GM19328 (cell line): ENCODE measurements at regions not wholly inside any gene's neighbourhood (a gene's known extent, or its start where the extent isn't known, plus 50 kb on each side); places are given as distances from the start of the nearest gene placed in this dataset.
"Not testable (repeated sequence)": the region's sequence is repeated elsewhere in the genome, so short reads cannot be mapped to it uniquely, and the experiment has no call there.

Experiments
- ATAC-seq: cut with Tn5 transposase; IDR thresholded peaks from one replicate; pipeline ENCODE4 v1.9.1; 2021; ENCODE audit warnings: mild to moderate bottlenecking, moderate library complexity; ENCODE audit not compliant: unreplicated experiment

DNA sequence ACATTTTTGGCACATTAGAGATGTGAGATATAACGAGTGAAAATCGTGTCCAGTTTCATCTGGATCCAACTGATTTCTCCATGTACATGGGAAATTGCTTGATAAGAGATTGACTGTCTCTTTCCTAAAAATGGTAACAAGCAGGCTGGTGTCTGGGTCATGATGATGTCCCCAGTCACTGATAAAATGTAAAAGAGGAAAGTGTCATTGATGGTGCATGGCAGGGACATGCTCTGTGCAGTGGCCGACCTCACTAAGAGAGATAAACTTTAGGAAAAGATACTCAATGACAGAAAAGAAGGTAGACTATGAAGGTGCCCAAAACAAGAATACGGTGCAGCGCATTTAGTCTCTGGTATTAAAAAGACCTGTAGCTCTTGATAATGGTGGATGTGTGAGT is 1517.5 kb downstream of the RPIA start:
- ATAC-seq, result no peak

DNA sequence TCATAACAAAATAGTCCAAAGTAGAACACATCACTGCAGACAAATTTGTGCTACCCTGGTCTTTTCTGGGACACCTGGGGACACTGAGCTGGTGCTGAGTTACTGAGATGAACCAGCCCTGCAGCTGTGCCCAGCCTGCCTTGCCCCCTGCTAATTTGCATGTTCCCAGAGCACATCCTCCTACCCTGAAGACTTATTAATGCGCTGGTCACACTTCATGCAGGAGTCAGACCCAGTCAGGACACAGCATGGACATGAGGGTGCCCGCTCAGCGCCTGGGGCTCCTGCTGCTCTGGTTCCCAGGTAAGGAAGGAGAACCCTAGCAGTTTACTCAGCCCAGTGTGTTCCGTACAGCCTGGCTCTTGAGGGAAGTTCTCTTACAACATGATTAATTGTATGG is 1518.3 kb downstream of the RPIA start:
- no peak for ATAC-seq

DNA sequence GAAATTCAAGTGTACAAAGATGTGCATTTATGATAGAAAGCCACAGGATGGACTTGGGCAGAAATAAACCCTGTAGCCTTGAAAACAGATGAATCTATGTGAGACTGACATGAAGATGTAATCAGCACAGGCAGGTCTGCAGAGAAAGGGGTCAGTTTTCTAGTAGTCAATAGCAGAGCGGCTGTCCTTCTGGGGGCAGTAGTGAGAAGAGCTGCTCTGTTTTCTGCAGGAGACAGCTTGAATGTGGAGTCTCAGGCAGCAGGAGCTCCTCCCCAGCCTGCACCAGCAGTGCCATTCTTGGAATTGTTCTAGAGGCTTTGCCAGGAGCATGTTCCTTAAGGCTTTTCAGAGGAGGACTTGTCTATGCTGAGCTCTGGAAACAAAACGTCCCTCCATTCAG is 1524.4 kb downstream of the RPIA start:
- ATAC-seq, result not testable (repeated sequence)

DNA sequence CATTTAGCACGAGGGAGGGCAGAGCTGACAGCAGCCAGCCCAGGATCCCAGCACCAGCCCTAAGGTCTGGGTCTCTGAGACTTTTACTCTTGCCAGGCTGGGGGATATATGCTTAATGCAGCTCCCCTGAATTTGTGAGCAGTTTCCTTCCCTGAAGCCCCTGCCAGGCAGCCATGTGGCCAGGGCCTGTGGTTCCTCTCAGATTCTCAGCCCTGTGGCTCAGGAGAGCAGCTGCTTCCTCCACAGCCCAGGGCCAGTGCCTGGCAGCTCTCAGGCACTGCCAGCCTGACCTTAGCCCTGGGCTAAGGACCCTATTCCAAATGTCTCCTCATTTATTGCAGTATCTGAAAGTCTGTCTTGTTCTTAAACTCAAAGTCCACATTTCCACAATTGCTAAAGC is 1525.3 kb downstream of the RPIA start:
- ATAC-seq, result not testable (repeated sequence)

DNA sequence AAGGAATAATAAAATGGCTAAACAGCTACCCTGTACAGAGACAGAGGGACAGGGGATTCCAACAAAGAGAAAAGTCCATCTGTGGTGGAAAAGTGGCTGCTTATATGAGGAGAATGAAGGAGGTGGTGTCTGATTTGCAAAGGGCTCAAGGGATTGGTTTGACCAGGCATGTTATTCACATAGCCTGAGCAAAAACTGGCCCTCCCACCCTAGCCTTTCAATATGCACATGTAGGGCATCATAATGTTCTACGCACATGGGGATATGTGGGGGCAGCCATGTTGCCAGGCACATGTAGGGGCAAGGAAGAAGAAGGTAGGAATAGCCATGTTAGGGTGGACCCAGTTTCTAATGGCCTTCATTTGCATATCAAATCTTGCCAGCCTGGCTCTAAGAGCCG is 1527.1 kb downstream of the RPIA start:
- ATAC-seq, result not testable (repeated sequence)

DNA sequence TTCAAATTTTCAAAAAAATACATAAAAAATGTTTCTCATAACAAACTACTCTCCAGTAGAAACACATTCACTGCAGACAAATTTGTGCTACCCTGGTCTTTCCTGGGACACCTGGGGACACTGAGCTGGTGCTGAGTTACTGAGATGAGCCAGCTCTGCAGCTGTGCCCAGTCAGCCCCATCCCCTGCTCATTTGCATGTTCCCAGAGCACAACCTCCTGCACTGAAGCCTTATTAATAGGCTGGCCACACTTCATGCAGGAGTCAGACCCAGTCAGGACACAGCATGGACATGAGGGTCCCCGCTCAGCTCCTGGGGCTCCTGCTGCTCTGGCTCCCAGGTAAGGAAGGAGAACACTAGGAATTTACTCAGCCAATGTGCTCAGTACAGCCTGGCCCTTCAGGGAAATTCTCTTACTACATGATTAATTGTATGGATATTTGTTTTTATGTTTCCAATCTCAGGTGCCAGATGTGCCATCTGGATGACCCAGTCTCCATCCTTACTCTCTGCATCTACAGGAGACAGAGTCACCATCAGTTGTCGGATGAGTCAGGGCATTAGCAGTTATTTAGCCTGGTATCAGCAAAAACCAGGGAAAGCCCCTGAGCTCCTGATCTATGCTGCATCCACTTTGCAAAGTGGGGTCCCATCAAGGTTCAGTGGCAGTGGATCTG is 1529.3 kb downstream of the RPIA start:
- ATAC-seq, result not testable (repeated sequence)

DNA sequence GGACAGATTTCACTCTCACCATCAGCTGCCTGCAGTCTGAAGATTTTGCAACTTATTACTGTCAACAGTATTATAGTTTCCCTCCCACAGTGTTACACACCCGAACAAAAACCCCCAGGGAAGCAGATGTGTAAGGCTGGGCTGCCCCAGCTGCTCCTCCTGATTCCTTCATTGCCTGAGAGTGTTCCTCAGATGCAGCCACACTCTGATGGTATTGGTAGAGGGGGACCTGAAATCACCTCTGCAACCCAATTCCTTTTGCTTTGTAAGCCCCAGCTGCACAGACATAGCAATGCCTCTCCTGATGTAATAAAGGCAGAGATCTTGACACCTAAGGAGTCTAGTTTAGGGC is 1529.8 kb downstream of the RPIA start:
- no peak for ATAC-seq

DNA sequence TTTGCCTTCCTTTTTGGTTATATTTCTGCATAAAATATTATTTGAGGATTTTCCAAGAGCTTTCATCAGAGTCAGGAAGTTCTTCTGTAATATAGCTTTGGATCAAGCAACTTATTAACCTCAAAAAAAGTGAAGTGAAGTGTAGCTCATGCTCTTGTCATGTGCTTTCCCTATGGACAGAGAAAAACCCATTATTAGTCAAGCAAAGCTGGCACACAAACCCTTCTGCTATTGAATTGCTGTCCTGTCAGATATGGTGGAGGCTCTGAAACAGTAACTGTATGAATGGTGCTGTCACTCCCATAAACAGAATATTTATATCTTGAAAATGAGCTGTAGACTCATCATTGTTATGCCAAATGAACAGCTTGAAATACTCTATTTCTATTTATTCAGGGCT is 1533.3 kb downstream of the RPIA start:
- ATAC-seq, result not testable (repeated sequence)

DNA sequence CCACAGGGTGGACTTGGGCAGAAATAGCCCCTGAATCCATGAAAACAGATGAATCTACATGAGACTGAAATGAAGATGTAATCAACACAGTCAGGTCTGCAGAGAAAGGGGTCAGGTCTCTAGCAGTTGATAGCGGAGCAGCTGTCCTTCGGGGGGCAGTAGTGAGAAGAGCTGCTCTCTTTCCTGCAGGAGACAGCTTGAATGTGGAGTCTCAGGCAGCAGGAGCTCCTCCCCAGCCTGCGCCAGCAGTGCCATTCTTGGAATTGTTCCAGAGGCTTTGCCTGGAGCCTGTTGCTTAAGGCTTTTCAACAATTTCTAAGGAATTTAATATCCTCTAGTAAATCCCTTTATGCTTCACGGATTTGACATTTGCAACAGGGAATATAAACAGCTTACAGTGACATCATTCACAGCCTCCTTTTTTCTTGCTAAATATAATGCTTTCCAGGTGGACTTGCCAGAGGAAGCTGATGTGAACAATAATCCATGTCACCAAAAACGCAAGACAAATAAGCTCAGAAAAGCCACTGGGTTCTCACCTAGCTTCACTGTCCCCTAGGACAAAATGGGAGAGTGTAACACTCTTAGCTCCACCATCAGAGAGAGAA is 1535.1 kb downstream of the RPIA start:
- ATAC-seq, result not testable (repeated sequence)

DNA sequence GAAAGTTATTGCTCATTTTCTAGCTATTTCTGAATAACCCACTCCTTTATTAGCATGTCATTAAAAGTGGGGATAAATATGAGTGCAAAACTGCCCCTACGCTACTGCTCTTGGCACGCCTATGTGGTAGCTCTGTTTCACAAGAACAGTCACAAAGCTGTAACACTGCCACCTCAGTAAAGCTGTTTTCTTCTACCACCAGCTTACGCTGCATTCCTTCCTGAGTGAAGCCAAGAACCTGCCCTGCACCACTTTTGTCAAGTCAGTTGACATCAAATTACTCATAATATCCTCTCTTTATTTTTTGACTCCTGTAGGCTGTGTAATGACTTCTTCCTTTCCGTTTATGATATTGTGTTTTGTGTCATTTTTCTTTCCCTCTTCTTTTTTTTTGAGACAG is 1539.7 kb downstream of the RPIA start:
- ATAC-seq, result not testable (repeated sequence)

DNA sequence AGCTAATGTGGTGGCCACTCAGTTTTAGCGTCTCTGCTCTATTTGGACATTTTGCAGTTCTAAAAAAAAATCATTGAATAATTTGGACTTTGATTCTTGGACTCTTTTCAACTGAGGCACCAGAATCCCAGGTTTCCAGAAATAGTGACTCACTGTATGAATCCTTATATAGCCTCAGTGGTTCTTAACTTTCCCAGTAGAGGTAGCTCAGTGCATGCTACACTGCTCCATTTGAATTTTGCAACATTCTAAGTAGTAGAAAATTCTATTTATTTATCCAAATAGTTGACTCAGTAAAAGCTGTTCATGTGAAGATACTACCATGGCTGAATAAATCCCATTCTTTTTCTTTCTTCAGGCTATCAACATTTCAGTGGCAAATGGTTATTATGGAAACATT is 1544.0 kb downstream of the RPIA start:
- ATAC-seq, result not testable (repeated sequence)

DNA sequence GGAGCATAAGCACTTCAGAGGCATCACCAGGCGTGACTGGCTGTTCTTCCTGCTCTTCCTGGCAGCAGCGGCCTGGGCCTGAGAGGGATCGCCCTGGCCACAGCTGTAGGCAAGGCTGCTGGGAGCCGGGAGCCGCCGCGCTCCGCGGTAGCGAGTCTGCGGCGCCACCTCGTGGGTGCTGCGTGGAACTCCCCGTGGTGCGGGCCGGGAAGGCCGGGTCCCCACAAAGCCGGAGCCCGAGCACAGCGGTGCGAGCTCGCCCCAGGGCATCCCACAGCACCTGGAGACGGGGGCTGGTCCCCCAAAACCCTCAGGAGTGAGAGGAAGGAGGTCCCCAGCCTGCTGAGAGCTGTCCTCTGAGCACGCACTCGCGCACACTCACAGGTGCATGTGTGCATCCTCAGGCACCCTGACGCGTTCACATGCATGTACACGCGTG is 1546.5 kb downstream of the RPIA start:
- not testable (repeated sequence) for ATAC-seq

DNA sequence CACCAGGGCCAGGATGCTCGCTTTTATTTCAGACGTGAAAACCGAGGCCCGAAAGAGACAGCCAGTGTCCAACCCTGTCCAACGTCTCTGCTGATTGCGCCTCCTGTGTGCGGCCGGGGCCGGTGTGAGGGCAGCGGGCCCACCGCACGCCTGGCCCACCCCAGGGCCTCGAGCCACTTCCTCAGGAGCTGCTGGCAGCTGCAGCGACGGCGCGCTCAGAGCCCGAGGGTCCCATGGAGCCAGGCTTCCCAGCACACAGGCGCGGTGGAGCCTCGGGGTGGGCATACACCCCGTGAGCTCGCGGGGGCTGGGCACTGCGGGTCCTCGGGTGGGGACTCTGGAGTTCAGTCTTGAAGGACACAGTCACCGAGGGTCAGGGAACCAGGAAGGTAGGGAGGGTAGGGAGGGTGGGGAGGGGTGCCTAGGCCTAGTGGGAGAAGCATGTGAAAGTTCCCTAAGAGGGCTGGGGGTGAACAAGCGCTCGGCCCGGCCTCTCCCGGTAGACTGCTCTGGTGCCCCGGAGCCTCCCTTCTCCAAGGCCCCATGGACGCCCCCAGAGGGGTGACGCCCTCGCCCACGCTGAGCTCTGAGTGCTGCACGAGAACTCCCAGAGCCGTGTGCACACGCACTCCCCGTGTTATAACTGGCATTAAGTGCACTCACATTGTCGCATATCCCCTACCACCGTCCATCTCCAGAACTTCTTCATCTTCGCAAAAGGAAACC is 1547.2 kb downstream of the RPIA start:
- ATAC-seq, result not testable (repeated sequence)

DNA sequence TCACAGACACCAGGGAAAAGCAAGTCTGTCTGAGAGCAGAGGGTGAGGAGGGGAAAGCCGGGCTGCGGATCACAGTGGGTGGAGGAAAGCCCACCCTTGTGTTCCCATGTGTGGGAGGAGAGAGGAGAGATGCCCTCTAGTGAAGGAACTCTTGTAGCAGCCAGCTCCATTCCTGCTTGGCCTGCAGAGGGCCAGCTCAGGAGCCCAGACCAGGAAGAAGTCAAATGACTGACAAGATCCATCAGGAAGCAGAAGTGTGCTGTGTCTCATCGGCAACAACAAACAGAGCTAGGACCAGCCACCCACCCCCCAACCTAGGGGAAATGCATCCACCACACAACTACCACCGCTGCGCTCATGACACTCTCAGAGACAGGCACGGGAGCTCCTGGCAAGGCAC is 1548.3 kb downstream of the RPIA start:
- not testable (repeated sequence) for ATAC-seq

DNA sequence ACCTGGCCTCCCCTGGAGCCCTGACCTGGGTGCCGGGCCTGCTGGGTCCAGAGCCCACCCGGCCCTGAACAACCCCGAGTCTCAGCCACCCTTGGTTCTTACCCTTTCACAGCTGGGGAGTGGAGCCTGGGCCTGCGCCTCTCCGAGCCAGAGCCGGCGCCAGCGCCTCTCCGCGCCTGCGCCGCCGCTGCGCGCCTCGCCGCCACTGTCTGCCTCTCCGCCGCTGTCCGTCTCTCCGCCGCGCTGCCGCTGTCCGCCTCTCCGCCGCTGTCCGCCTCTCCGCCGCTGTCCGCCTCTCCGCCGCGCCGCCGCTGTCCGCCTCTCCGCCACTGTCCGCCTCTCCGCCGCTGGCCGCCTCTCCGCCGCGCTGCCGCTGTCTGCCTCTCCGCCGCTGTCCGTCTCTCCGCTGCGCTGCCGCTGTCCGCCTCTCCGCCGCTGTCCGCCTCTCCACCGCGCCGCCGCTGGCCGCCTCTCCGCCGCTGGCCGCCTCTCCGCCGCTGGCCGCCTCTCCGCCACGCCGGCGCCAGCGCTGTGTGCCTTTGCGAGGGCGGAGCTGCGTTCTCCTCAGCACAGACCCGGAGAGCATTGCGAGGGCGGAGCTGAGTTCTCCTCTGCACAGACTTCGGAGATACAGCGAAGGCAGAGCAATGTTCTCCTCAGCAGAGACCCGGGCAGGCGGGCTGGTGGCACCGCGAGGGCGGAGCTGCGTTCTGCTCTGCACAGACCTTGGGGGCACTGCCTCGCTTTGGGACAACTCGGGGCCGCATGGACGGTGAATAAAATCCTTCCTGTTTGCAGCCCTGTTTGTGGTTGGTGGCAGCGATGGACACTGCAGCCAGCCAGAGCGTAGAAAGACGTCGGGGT is 1553.7 kb downstream of the RPIA start:
- not testable (repeated sequence) for ATAC-seq

DNA sequence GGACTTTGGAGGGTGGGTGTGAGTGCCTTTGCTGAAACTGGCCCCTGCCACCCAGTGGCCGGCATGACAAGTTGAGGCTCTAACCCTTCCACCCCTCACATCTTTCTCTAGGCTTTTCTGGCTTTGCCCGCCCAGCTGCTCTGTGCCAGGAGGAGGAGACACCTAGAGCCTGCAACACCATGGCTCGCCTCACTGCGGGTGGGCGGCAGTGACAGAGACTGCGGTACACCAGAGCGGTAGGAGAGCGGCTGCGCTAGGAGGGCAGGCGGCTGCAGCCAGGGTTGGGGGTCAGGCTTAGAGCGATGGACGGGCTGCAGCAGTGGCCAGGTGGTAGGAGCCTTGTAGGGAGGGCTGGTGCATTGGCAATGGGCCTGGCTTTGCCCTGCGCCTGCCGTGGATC is 1556.9 kb downstream of the RPIA start:
- not testable (repeated sequence) for ATAC-seq

DNA sequence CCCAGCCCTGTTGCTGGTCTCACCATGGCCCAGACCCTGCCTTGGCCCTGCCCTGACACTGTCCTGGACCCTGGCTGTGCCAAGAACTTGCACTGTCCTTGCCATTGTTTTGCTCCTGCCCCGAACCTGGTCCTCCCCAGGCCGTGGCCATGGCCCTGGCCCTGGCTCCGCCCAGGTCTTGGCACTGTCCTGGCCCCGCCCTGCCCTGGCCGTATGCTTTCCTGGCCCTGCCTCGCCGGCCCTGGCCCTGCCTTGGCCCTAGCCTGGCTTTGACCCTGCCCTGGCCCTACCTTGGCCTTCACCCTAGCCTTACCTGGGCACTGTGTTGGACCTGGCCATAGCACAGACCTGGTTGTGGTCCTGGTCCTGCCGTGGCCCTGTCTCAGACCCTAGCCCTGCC is 1558.9 kb downstream of the RPIA start:
- ATAC-seq, result not testable (repeated sequence)

DNA sequence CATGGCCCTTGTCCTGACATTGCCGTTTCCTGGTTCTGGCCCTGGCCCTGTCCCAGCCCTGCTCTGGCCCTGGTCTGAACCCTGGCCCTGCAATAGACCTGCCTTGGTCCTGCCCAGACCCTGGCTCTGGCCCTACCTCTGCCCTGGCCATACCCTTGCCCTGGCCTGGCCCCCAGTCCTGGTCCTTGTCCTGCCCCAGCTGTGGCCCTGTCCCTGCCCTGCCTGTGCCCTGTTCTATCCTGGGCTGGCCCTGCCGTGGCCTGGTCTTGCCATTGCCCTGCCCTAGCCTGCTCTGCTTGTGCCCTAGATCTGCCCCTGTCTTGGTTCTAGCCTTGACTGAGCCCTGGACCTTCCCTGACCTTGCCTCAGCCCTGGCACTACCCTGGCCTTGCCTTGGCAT is 1560.1 kb downstream of the RPIA start:
- ATAC-seq, result not testable (repeated sequence)

DNA sequence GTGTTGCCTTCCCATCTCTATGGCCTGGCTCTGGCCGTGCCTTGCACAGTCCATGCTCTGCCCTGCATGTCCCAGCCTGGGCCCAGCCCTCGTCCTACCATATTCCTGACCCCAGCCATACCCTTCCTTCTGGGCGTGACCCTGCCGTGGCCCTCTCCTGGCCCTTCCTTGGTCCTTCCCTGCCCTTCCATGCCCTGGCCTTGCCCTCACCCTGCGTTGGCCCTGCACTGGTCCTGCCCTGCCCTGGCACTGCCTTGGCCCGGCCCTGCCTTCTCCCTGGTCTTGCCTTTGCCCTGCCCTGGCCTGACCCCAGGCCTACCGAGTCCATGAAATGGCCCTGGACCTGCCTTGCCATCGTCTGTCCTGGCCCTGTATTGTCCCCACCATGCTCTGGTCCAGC is 1561.8 kb downstream of the RPIA start:
- ATAC-seq, result not testable (repeated sequence)

DNA sequence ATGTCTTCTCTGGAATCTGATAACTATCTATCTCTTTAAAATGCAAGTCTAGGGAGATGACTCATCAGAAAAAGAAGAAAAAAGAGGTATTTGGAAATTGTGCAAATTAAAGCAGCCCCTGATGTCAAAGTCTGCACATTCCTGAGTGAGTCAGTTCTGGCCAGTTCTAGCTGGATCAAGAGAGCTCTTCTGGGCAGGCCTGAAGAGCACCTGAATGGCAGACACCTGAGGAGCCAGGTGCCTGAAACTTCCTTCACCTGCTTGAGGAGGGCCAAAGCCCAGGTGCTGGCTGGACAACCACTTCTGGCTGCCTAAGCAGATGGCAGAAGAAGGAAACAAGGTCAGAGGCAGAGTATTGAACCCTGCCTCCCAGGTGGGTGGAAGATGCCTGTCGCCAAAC is 1575.4 kb downstream of the RPIA start:
- ATAC-seq, result not testable (repeated sequence)

DNA sequence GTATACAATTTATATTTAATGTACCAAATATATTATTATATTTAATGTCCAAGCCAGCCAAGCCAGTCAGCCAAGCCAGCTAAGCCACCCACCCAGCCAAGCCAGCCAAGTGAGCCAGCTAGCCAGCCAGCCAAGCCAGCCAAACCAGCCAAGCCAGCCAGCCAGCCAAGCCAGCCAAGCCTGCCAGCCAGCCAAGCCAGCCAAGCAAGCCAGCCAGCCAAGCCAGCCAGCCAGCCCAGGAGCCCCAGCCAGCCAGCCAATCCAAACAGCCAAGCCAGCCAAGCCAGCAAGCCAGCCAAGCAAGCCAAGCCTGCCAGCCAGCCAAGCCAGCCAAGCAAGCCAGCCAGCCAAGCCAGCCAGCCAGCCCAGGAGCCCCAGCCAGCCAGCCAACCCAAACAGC is 1596.3 kb downstream of the RPIA start:
- not testable (repeated sequence) for ATAC-seq
